HCEC 1CT (cell line): ENCODE measurements at regions not wholly inside any gene's neighbourhood (a gene's known extent, or its start where the extent isn't known, plus 50 kb on each side); places are given as distances from the start of the nearest gene placed in this dataset.
"Not testable (repeated sequence)": the region's sequence is repeated elsewhere in the genome, so short reads cannot be mapped to it uniquely, and the experiment has no call there.

Experiments
- DNase-seq: peaks from one replicate; pipeline ENCODE4 v3.0.0-alpha.2; 2017

DNA sequence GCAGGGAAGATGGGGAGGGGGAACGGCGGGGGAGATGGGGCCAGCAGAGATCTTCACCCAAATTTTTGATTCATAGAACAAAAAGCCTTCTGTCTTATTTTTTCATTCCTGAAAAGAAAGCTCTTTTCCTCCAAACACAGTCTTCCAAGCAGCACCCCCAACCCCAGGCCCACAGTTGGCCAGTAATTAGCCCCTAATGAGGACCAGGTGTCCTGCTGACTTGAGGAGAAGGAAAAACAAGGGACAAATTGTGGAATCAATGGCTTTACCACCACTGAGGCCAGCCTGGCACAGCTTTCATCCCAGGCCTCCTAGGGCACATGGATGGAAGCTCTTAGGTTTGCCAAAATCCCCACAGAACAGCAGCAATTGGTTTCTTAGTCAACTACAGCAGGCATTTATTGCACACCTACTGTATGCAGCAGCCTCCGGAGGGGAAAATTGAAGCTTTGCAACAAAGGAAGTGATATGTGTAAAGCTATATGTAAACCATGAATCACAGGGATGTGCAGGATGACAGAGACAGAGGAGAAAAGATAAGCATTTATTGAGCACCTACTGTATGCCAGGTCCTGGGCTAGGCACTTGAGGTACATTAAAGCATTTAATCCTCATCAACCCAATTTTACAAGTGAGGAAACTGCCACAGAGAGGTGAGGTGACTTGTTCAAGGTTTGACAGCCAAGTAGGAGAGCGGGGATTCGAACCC lies 199.5 kb downstream of the TBC1D2B start:
- DNase-seq, result no peak

DNA sequence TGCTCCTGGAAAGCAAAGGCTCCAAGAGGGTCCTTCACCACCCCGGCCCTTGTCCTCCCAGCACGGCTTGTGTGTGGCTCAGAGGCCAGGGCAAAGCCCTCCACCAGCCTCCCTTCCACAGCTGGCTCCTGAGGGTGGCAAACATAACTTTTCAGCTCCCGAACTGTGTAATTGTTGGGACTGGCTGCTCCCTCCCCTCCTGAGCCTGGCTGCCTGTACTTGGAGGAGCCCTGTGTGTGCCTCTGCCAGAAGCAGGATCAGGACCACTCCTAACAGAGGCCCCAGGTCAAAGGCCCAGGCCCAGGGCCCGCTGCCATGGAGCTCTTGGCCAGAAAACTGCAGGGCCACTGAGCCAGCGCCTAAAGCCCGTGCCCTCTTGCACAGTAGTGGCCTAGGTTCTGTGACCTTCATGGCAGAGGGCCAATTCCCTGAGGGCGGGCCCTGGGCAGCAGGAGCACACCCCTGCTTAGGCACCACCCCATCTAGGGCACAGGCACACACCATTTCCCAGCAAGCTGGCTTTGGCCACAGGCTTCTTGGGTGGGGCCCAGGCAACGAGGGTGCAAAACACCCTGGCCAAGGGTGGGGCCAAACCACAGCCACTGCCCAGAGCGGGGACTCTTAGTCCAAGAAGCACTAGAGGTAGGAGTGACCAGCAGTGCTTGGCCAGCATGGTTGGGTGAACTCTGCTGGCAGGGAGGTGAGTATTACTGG lies 201.2 kb downstream of the TBC1D2B start:
- DNase-seq, result not testable (repeated sequence)

DNA sequence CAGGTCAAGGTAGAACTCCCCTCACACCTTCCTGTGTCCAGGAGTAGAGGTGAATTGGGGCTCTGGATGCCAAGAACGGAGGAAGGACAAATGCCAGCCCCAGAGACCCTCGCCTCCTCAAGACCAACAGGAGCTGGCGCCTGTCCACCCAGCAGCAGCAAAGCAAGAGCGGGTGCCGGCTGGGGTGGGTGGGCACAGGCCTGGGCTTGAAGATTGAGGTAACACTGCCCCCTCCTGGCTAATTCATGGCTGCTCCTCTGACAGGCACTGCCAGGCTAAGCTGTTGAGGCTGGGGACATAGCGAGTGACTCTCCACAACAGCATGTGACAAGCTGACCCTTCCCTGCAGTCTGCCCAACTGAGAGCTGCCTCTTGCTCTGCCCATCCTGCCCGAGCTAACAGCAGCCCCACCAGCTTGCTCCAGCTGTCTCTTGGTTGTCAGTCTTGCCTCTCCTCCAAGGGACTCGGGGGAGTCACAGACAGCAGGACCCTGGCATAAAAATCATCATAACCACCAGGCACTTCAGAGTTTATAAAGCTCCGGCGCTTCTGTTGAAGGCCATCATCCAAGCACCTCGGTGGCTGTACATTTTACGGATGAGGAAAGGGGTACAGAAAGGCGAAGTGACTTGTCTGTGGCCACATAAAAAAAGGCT lies 202.3 kb downstream of the TBC1D2B start:
- DNase-seq, result peak; percentile 4

DNA sequence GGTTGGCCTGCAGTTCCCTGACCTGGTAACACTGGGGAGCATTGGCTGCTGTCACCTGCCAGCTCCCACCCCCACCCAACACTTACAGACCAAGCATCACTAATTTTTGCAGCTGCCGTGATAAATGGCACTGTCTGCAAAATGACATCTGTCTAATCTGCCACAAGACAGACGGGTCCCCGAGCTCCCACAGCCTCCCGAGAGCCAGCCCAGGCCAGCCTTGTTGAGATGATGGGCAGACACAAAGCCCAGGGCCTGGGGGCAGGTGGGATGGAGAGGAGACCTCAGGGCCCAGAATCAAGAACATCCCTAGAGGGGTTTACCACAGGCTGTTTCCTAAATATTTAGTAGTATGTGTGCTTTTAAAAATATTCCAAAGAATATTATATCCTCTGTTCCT lies 203.4 kb downstream of the TBC1D2B start:
- DNase-seq, result no peak

DNA sequence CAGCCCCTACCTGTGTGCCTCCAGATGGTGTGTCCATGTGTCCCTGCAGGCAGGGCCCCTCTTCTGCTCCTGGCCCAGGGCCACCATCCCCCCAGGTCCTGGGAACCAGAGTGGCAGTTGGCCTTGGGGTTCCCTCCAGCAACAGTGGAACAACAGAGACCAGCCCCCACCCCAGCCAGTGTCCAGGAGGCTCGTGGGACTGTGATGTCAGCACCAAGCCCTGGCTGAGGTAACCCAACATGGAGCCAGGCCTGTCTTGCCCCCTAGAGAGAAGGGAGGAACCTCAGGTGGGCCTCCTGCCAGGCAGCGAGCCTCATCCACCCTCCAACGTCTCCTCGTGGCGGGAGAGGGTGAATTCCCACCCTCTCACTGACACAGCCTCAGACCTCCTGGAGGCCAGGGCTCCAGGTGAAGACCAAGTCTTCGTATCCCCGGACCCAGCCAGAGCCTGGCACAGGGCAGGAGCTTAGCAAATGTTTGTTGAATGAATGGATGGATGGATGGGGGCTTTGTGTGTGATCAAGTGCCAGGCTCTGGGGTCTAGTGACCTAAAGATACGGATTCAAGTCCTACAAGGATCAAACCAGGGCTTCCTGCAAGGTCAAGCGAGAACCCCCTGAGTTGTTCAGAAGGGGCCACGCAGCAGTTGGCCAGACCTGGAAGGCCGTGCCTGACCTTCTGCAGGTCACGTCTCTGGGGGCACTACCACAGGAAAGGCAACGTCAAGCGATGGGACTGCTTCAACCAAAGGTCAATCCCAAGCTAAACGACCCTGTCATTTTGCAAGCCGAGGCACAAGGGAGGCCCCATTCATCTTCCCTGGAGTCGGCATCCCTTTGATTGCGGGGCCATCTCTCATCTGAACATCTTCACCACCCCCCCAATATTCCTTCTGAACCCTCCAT lies 204.7 kb downstream of the TBC1D2B start:
- not testable (repeated sequence) for DNase-seq

DNA sequence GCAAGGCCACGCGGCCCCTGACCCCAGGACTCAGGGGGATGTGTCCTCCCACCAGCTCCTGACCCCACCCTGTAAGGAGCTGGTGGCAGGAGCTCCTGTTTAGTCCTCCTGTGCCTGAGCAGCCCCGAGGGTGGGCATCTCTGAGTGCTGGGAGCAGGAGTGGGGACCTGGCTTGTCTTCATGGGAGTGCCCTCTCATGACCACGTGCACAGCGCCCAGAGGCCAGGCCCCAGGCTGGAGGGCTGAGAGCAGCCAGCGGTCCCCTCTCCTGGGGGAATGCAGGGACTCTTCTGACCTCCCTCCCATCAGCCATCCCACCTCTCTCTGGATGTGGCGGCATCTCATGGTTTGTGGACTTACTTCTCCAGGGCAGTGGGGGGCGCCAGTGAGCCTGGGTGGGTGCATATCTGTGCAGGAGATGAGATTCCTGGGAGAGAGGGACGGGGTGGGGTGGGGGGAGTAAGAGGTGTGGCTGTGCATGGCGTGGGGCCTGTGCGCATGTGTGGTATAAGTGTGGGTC lies 205.6 kb downstream of the TBC1D2B start:
- no peak for DNase-seq

DNA sequence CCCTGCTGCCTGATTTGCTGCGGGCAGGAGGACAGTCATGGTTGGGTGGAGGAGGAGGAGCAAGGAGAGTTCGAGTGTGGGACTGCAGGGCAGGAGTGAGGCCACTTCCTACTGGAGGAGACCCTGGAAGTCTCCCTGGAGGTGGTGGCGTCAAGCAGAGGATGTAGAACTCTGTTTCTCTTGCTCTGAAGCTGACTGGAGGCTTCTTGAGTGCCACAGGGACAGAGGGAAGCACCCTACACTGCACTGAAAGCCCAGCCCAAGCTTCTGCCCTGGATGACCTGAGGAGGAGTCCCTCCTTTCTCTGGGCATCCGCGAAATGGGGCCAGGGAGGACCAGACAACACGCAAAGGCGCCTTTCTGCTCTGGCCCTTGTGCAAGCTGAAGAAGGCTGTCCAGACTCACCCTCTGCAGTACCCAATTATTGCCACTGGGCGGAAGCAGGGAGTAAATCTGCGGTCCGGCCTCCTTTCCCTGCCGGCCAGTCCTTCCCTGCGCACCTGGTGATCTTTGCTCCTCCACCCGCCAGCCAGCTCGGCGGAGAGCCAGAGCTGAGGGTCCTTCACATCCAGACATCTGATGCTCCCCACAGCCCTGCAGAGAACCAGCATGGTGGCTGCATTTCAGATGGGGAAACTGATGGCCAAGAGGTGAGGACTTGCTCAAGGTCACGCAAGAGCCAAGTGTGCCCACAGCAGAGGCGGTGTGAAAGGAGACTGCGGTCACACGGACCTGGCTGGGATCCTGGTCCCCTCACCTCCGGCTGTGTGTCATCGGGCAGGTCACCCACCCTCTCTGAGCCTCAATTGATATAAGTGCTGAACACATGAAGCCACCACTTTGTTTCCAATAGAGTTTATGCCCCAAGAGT lies 207.1 kb downstream of the TBC1D2B start:
- DNase-seq, result peak; percentile 49

DNA sequence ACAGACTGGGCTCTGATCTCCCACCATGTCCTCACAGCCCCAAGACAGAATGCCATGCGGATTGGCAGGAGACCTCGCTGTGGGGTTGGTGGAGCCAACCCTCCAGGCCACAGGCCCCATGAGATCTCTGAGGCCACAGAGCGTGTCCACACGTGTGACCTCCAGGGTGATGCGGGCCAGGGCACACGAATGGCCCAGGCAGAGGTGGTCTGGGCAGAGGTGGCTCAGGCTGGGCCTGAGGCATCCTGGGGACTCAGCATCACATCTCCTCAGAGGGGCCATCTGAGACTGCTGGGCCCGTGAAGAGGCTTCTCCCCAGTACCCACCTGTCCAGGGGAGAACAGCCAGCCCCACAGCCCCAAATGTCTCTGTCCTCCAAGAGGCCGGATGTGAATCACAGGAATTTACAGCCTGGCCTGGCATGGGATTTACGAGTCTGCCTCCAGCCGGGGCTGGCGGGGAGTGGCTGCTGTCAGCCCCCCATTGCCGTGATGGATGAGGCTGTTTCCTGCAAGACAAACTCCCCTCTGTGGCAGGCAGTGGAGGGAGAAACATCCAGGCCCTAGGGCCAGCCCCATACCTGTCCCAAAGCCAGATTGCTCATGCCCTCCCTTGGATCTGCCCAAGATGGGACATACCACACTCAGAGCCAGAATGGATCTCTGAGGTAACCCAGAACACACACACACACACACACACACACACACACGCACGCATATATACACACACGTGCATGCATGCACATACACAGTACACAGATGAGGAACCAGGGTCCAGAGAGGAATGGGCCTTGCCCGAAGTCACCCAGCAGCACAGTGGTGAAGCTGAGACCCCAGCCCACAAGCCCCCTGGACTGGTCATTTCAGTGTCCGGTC lies 208.3 kb downstream of the TBC1D2B start:
- DNase-seq, result no peak

DNA sequence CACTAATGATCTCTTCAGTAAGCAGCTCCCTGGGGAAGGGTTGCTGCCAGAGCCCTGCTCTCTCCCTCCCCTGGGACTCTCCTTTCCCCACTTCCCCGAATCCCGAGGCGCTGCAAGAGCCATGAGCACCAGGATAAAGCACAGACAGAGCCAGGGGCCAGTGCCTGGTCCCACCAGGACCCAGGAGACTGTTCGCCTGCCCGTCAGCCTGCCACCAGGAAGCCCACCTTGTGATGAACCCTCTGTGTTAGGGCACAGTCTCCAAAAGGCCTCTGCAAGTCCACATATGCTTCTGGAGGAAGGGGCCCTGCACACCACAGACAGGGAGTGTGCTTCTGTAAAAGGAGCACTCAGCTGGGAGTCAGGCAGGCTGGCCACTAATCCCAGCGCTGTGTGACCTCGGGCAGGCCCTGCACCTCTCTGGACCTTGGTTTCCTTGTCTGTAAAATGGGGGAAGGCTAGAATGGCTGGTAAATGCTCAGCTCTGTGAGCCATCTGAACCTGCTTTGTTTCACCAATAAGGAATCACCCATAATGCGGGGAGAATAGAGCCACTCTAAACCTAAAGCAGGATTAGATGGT lies 209.4 kb downstream of the TBC1D2B start:
- not testable (repeated sequence) for DNase-seq

DNA sequence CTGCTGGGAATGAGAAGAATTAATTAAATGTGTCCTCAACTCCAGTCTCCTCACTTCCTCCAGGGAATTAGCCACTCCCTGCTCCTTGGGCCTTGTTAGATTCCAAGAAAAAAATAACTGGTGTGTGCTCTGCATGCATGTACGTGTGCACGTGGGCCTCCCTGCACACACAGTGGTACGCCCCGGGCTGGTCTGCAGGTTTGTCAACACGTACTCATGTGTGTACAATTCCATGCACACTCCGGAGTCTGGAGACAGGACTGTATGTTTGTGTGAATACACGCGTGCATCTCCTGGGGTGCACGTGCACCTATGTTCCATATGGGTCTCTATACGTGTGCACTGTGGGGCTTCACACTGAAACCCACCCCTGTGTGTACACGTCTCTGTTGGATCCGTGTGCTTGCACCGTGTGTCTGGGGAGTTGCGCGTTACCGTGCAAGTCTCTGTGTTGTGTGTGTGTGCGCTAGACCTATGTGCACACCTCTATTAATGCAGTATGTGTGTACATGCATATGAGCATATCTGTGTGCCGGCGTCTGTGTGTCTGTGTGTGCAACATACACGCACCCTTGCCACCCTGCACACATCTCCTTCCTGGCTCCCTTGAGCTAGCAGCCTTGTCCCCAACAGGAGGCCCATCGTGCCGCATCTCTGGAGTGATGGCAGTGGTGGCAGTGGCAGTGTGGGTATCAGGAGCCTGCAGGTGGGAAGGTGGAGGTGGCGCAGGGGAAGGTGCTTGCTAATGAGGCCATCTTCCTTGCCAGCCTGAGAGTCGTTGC lies 210.1 kb downstream of the TBC1D2B start:
- DNase-seq, result no peak

DNA sequence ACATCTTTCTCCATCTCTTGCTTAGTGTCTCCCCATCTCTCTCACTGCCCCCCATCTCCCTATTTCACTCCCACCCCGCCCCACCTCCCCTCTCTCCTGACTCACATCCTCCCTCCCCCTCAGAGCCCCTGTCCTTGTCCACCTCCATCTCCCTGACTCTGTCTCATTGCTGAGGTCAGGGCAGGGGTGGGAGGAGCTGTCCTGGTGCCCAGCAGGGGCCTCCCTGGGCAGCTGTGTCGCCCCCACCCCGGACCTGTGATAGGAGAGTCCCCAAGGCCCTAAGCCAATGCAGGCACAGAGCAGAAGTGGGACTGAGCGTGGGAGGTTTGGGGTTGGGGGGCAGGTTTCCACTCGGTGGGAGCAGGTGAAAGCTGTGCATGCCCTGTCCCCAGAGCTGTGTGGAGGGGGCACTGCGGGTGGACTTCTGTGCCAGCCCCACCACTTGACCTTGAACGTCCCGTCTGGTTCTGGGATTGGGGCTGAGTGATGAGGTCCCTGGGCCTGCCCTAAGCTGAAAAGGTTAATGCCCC lies 210.8 kb downstream of the TBC1D2B start:
- no peak for DNase-seq

DNA sequence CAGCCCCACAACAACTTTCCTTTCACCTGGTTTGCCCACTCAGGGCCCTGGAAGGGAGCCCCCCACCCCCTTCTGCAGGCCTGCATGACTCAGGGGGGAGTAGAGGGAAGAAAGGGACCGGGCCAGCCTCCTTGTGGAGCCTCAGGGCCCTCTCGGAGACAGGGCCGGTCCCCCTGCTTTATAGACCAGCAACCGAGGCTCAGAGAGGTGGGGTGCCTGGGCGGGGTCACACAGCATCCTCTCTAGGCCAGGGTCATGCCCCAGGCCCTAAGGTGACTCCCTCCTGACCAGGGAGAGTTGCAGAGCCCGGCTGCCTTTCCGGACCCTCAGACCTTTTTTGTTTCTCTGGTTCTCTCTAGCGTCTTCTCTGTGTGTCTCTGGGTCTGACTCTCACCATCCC lies 211.3 kb downstream of the TBC1D2B start:
- DNase-seq, result no peak

DNA sequence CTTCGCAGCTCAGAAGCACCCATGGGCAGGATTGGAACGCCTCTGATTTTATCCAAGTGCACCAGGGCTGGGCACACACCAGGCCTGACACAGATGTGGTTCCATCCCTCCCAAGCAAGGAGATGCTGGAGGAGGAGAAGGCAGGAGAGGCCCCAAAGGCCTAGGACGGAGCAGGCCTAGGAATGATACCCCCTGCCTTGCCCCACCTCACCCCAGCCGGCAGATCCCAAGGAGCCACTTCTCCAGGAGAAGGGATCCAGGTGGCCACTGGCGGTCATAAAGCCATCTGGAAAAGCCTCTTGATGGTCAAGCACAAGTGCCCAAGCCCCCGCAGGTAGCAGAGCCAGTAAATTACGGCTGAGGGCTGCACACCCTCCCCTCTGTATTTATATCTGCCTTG lies 211.8 kb downstream of the TBC1D2B start:
- DNase-seq, result no peak

DNA sequence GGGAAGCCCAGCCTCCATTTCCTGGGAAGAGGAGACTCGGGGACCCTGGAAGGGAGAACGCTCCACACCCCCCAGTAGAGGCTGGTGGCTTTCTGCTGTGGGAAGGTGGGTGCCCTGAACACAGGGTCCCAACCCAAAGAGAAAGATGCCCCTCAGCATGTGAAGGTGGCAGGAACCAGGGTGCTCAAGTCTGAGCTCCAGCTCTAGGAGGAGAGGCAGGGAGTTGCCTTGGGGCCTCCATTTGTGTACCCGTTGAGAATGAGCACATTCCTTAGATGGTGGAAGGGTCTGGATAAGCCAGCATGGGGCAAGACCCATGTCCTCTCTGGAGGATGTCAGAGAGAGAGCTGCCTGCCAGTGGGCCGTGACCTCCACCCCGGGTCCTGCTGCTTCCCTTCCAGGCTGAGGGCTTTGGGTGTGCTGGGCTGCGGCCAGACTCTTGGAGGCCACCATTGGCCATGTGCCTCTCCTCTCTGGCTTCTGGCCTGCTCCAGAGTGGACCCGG lies 212.4 kb downstream of the TBC1D2B start:
- no peak for DNase-seq

DNA sequence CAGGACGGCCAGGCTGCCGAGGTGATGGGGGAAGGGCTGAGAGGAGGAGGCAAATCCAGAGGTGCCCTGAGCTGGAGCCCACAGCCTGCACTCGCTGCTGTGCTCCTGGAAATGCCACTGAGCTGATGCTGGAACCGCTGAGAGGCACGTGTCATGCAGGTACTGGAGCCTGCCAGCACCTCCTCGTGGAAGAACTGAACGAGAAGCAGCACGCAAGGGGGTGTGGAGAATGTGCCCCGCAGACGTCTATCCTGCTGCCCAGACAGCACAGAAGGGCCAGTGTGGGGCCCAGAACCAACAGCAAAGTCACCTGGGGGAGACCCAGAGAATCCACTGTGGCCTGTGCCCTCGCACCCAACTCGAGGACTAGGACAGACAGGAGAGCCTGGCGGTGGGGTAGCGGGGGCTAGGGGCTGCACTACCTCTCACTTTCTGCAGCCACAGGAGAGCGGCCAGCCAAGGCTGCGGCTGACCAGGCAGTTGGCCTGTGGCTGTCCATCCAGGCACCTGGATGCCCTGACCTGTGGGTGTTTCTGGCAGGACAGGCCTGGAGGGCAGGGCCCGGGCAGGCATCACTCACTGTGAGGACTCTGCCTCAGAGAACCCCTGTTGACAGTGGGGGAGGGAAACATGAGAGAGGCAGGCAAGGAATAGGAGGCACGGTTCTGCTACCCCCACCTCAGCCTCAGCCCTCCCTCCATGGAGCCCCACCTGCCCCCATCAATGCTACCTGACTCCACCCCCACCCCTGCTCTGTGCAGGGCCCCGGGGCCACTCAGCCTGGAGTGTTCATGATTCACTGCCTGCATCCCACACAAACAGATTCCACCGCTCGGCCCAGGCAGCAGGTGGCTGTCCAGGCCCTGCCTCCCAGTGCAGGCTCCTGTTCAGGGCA lies 213.1 kb downstream of the TBC1D2B start:
- no peak for DNase-seq

DNA sequence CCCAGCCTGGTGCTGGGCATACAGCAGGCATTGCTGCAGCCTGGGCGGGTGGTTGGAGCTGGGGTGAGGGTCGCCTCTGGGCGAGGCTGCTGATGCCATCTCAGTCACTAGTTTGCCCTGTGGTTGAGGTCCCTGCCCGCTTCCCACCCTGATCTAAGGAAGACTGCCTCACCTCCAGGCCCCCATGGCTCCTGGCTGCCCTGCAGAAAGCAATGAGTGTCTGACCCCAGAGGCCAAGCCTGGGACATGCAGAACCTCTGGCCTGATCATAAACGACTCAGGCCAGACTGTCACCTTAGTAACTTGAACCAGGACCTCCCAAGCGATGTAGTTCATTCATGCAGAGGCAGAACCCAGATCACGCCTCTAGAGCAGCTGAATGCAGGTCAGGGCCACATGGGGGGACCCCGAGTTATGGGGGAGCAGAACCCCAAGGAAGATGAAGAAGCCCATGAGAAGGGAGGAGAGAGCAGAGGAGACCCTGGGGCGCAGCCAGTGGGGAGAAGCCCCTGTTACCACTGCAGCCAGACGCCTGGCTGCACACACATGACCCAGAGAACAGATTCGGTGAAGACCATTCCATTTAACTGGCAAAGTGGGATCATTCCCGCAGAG lies 213.9 kb downstream of the TBC1D2B start:
- no peak for DNase-seq

DNA sequence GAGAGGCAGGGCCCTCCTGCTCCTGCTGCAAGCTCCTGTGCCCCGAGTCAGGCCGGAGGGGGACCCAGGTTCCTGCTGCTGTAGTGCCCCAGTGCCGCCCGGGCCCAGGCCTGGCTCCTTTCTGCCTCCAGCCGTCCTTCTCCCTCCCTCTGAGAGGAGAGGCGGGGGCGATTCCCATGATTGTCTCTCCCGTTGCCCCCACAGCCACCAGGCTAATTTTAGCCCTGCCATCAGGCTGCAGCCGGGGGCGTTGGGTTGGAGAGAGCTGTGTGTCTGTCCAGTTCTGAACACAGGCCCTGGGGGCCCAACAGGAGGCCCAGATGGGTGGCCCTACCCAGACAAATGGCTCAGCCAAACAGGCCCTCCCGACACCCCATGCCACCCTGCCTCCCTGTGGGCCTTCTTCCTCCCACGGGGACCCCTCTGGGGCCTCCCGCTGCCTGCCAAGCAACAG lies 214.8 kb downstream of the TBC1D2B start:
- DNase-seq, result no peak
